BJ (cell line): ENCODE measurements at regions not wholly inside any gene's neighbourhood (a gene's known extent, or its start where the extent isn't known, plus 50 kb on each side); places are given as distances from the start of the nearest gene placed in this dataset.

Source experiments
- CTCF ChIA-PET: fragments of 350-600 bp; formaldehyde crosslinking; extraction: SDS; loops from one replicate; lab custom pipeline; 2021; ENCODE audit warnings: antibody characterized with exemption, inconsistent platforms; lab: Yijun Ruan, JAX
- POLR2A ChIA-PET: fragments of 300-600 bp; sonication (Branson Sonifier 250); formaldehyde crosslinking; extraction: SDS; loops from one replicate; lab custom pipeline; 2021; ENCODE audit warnings: antibody characterized with exemption; lab: Charles Lee
- DNase-seq: peaks from one replicate; pipeline ENCODE4 v3.0.0-alpha.2; 2011; ENCODE audit warnings: low read depth
- H3K27me3 ChIP-seq: 2 replicates; pipeline ENCODE4 v1.6.0; 2011; ENCODE audit warnings: low read length; ENCODE audit not compliant: control insufficient read depth, insufficient read depth
- H3K36me3 ChIP-seq: 2 replicates; pipeline ENCODE4 v1.5.1; 2011; ENCODE audit warnings: low read length; ENCODE audit not compliant: control insufficient read depth, insufficient read depth
- H3K4me3 ChIP-seq: 2 replicates; pipeline ENCODE4 v1.5.1; 2011; ENCODE audit warnings: low read depth, mild to moderate bottlenecking, control low read depth, low read length
- TF ChIP-seq, protein P1 (sequence below): IDR thresholded peaks from 2 replicates; pipeline ENCODE4 v1.5.1; 2011; ENCODE audit warnings: low read depth, mild to moderate bottlenecking, control low read depth, inconsistent platforms, low read length, moderate library complexity; ENCODE audit not compliant: insufficient read depth

- Histone ChIP-seq H3K36me3 (no peaks in the 10 kb centered on the region), H3K4me3 (no peak overlapping the region), H3K27me3 (no peaks in the 10 kb centered on the region)
- ChIA-PET POLR2A (no interaction called here), CTCF (no interaction called here)
- no peak for DNase-seq
- TF ChIP-seq, protein P1, sequence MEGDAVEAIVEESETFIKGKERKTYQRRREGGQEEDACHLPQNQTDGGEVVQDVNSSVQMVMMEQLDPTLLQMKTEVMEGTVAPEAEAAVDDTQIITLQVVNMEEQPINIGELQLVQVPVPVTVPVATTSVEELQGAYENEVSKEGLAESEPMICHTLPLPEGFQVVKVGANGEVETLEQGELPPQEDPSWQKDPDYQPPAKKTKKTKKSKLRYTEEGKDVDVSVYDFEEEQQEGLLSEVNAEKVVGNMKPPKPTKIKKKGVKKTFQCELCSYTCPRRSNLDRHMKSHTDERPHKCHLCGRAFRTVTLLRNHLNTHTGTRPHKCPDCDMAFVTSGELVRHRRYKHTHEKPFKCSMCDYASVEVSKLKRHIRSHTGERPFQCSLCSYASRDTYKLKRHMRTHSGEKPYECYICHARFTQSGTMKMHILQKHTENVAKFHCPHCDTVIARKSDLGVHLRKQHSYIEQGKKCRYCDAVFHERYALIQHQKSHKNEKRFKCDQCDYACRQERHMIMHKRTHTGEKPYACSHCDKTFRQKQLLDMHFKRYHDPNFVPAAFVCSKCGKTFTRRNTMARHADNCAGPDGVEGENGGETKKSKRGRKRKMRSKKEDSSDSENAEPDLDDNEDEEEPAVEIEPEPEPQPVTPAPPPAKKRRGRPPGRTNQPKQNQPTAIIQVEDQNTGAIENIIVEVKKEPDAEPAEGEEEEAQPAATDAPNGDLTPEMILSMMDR, result no peak
Observed at GRCh38 chr14:66242001-66242400, 244.2 kb upstream of the CCDC196 start.

DNA sequence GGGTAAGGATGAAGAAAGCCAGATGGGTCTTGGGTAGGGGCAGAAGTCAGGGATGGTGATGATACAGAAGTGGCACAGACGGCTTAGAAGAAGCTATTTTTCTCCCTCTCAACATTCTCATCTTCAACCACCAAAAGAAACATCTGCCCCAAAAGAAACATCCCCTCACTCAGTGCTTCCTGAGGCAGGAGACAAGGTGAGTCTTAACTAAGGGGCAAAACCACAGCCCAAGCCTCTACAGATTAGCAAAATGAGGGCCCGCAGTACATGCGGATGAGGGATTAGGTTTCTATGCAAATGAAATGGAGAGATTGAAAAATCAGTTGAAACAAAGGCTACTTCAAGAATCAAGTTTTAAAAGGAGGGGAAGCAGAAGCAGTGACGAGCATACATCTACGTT, 241.3 kb upstream of the CCDC196 start:
- TF ChIP-seq, protein P1, result no peak
- POLR2A ChIA-PET, result no interaction called here
- H3K36me3 ChIP-seq, result no peaks in the 10 kb centered on the region

DNA sequence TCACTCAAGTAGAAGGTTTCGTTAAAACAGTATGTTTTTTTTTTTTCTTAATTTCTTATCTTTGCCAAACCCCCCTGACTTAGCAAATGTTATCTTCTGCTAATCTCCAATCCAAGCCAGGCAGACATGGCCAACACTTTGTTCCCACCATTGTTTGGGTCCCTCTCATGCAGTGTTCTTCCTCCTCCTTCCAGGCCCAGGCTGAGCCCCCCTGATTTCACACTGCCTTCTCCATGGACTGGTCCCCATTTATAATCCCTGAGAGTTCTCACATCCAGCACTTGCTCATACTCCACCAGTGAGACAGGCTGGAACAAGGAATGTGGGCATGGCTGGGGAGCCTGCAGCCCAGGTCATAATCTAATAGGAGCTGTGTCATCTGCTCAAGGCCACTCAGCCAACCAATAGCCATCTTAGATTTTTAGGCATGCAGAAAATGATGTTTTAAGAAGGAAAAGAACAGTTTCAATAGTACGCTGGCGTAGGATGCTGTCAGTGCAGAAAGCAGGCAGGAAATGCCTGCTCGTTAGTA, 238.4 kb upstream of the CCDC196 start:
- CTCF ChIA-PET, result no interaction called here
- no peak for DNase-seq
- H3K27me3 ChIP-seq, result no peaks in the 10 kb centered on the region
- H3K4me3 ChIP-seq, result no peak overlapping the region
- no peaks in the 10 kb centered on the region for H3K36me3 ChIP-seq
- POLR2A ChIA-PET, result no interaction called here
- TF ChIP-seq, protein P1, result no peak

More for the DNA sequence above, 241.3 kb upstream of the CCDC196 start:
- CTCF ChIA-PET, result interaction anchor here (1.0 kb wide), 1 partner anchor 10 kb away, joined by 4 read pairs; no protein-coding TSS in a partner anchor
- Histone ChIP-seq H3K4me3 (no peak overlapping the region), H3K27me3 (no peaks in the 10 kb centered on the region)
- DNase-seq, result no peak

- ChIA-PET POLR2A (no interaction called here), CTCF (no interaction called here)
- no peak for DNase-seq
- TF ChIP-seq, protein P1, result no peak
- no peaks in the 10 kb centered on the region for H3K36me3 ChIP-seq
- no peaks in the 10 kb centered on the region for H3K27me3 ChIP-seq
- no peak overlapping the region for H3K4me3 ChIP-seq
Observed at GRCh38 chr14:66248256-66248655, 237.9 kb upstream of the CCDC196 start.

DNA sequence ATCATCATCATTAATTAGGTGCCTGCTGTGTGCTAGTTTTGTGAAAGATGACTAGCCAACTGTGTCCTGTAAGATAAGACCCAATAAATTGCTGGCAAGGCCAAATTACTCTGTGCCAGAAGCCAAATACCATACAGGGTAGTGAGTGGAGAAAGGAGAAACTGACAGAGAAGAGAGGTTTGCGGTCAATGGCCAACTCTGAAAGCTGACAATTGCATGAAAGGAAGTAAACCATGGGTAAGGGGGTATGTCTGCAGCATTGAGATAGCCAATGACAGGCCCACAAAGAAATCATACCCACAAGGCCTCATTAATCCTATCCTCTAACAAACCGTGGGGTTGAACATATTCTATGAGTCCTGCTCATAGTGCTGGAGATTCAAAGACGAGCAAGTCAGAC, 236.6 kb upstream of the CCDC196 start:
- POLR2A ChIA-PET, result no interaction called here
- TF ChIP-seq, protein P1, result no peak
- CTCF ChIA-PET, result no interaction called here
- H3K36me3 ChIP-seq, result no peaks in the 10 kb centered on the region
- DNase-seq, result no peak
- no peak overlapping the region for H3K4me3 ChIP-seq
- H3K27me3 ChIP-seq, result no peaks in the 10 kb centered on the region
